AG10803 (cell line): ENCODE measurements at regions not wholly inside any gene's neighbourhood (a gene's known extent, or its start where the extent isn't known, plus 50 kb on each side); places are given as distances from the start of the nearest gene placed in this dataset.
A peak's percentile ranks its signal among the peaks of the same experiment; 100 is the strongest.

Source experiments
- DNase-seq: peaks from one replicate; pipeline ENCODE4 v3.0.0; 2010; ENCODE audit warnings: low read depth
- H3K4me3 ChIP-seq: 2 replicates; pipeline ENCODE4 v1.5.1; 2011; ENCODE audit warnings: mild to moderate bottlenecking, low read length, control low read depth
- TF ChIP-seq, protein P1 (sequence below): conservative IDR thresholded peaks from 2 replicates; pipeline ENCODE4 v1.5.1; 2011; ENCODE audit warnings: mild to moderate bottlenecking, low read length, control low read depth, inconsistent platforms

DNA sequence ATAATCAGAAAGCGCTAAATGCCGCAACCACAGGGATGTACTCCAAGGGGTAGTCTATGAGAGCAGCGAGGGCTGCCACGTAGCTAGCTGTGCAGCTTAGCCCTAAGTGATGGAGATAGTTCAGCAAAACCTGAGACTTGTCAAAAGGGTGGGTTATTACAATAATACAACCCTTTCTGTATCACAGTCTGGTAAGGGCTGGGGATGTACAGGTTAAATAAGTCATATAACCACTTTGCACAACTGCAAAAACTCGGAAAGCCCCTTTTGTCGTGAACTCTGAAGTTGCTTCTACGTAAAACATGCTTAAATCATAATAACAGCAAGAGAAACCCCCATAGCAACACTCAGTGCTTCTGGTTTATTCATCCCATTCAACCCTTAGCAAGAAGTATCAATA, 598.8 kb downstream of the SUCLG1 start:
- TF ChIP-seq, protein P1, sequence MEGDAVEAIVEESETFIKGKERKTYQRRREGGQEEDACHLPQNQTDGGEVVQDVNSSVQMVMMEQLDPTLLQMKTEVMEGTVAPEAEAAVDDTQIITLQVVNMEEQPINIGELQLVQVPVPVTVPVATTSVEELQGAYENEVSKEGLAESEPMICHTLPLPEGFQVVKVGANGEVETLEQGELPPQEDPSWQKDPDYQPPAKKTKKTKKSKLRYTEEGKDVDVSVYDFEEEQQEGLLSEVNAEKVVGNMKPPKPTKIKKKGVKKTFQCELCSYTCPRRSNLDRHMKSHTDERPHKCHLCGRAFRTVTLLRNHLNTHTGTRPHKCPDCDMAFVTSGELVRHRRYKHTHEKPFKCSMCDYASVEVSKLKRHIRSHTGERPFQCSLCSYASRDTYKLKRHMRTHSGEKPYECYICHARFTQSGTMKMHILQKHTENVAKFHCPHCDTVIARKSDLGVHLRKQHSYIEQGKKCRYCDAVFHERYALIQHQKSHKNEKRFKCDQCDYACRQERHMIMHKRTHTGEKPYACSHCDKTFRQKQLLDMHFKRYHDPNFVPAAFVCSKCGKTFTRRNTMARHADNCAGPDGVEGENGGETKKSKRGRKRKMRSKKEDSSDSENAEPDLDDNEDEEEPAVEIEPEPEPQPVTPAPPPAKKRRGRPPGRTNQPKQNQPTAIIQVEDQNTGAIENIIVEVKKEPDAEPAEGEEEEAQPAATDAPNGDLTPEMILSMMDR: no peak
- no peak for DNase-seq
- no peak overlapping the region for H3K4me3 ChIP-seq

DNA sequence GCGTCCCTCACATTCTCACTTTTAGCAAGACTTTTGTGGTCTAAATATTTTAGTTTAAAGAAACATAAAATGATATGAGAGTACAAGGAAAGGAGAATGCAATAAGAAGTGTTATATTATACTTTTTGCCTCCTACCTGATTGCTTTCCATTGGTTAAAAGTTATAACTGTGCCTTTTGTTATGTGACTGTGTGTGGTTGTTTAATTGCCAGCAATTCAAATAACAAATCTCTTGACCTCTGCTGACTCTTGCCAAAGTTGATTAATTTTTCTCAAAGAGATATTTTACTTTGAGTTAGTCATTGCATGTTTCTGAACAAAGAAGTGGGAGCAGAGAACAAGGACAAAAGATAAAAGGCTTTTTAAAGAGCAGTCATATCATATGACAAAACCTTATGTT, 599.5 kb downstream of the SUCLG1 start:
- TF ChIP-seq, protein P1: no peak
- no peak overlapping the region for H3K4me3 ChIP-seq
- no peak for DNase-seq

GRCh38 chr2:83851066-83851465, 608.0 kb downstream of the SUCLG1 start:
- no peak for DNase-seq
- H3K4me3 ChIP-seq: no peak overlapping the region
- TF ChIP-seq, protein P1: no peak

DNA sequence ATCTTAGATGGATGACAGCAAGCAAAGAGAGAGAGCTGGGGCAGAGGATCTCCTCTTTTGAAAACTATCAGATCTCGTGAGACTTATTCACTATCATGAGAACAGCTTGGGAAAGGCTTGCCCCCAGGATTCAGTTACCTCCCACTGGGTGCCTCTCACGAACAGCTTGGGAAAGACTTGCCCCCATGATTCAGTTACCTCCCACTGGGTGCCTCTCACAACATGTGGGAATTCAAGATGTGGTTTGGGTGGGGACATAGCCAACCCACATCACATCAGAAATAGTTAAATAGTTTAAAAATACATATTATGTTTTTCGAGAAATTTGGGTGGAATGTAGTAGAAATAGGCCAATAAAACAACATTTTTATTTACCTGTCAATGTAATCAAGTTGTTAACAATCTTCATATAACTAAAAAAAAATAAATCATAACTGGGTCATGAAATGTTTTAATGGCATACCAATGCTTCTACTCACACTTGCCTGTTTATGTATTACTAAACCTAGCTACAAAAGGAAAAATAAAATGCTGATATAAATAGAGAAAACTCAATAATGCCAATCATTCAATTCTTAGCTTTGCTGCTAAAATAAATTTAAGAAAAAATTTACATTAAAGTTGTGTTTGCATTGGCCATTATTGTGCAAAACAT, 608.9 kb downstream of the SUCLG1 start:
- TF ChIP-seq, protein P1: no peak
- no peak overlapping the region for H3K4me3 ChIP-seq
- DNase-seq: peak; percentile 33

GRCh38 chr2:83844490-83844889, 614.6 kb downstream of the SUCLG1 start:
- TF ChIP-seq, protein P1: no peak
- no peak for DNase-seq
- no peak overlapping the region for H3K4me3 ChIP-seq

GRCh38 chr2:83842421-83842820, 616.7 kb downstream of the SUCLG1 start:
- TF ChIP-seq, protein P1: no peak
- no peak for DNase-seq
- H3K4me3 ChIP-seq: no peak overlapping the region

GRCh38 chr2:83837823-83838222, 621.3 kb downstream of the SUCLG1 start:
- TF ChIP-seq, protein P1: no peak
- H3K4me3 ChIP-seq: no peak overlapping the region
- no peak for DNase-seq
